ENCODE measurements at regions not wholly inside any gene's neighbourhood (a gene's known extent, or its start where the extent isn't known, plus 50 kb on each side); places are given as distances from the start of the nearest gene placed in this dataset.
A peak's percentile ranks its signal among the peaks of the same experiment; 100 is the strongest.
"Not testable (repeated sequence)": the region's sequence is repeated elsewhere in the genome, so short reads cannot be mapped to it uniquely, and the experiment has no call there.

- DNase-seq: no peak
These were observed 593.0 kb upstream of the AADAT start for GRCh38 chr4:170682558-170683294.

- not testable (repeated sequence) for DNase-seq
These were observed 592.3 kb upstream of the AADAT start for GRCh38 chr4:170682087-170682486.

GRCh38 chr4:170675568-170676262 lies 586.0 kb upstream of the AADAT start:
- peak; percentile 66 for DNase-seq

- peak; percentile 14 for DNase-seq
These were observed 584.4 kb upstream of the AADAT start for GRCh38 chr4:170674176-170674575.

GRCh38 chr4:170672381-170672965 lies 582.7 kb upstream of the AADAT start:
- DNase-seq: peak; percentile 86

- DNase-seq: no peak
These were observed 581.4 kb upstream of the AADAT start for GRCh38 chr4:170671171-170671570.

- DNase-seq: no peak
These were observed 578.1 kb upstream of the AADAT start for GRCh38 chr4:170667814-170668213.

- DNase-seq: no peak
These were observed 577.2 kb upstream of the AADAT start for GRCh38 chr4:170666909-170667308.

- DNase-seq: no peak
These were observed 572.5 kb upstream of the AADAT start for GRCh38 chr4:170662250-170662649.

GRCh38 chr4:170657761-170658160 lies 568.0 kb upstream of the AADAT start:
- DNase-seq: no peak

GRCh38 chr4:170656506-170656905 lies 566.8 kb upstream of the AADAT start:
- no peak for DNase-seq

GRCh38 chr4:170652571-170652970 lies 562.8 kb upstream of the AADAT start:
- DNase-seq: no peak

- peak; percentile 43 for DNase-seq
These were observed 562.0 kb upstream of the AADAT start for GRCh38 chr4:170651786-170652185.

- no peak for DNase-seq
These were observed 537.7 kb upstream of the AADAT start for GRCh38 chr4:170627418-170627817.

GRCh38 chr4:170623899-170624298 lies 534.1 kb upstream of the AADAT start:
- DNase-seq: no peak

- peak; percentile 65 for DNase-seq
These were observed 520.7 kb upstream of the AADAT start for GRCh38 chr4:170610434-170610833.

GRCh38 chr4:170599894-170600293 lies 510.1 kb upstream of the AADAT start:
- no peak for DNase-seq

- peak; percentile 6 for DNase-seq
These were observed 501.3 kb upstream of the AADAT start for GRCh38 chr4:170591076-170591475.

- peak; percentile 40 for DNase-seq
These were observed 499.9 kb upstream of the AADAT start for GRCh38 chr4:170589597-170590191.

- no peak for DNase-seq
These were observed 492.2 kb upstream of the AADAT start for GRCh38 chr4:170581969-170582368.

GRCh38 chr4:170581322-170581721 lies 491.6 kb upstream of the AADAT start:
- no peak for DNase-seq

- no peak for DNase-seq
These were observed 490.9 kb upstream of the AADAT start for GRCh38 chr4:170580651-170581050.

GRCh38 chr4:170538821-170539473 lies 449.2 kb upstream of the AADAT start:
- no peak for DNase-seq

Measured in fibroblast of skin of back (primary cell).